ENCODE measurements at regions not wholly inside any gene's neighbourhood (a gene's known extent, or its start where the extent isn't known, plus 50 kb on each side); places are given as distances from the start of the nearest gene placed in this dataset.

GRCh38 chr11:32015427-32015826 lies 75.4 kb upstream of the RCN1 start:
- Histone ChIP-seq H3K4me1 (ENCODE audit: control insufficient read depth in 2 of 3, insufficient read depth in 2 of 3, low read depth in 1 of 3, low read length in 3 of 3) (no peaks in the 10 kb centered on the region), H3K4me3 (ENCODE audit: low read length in 3 of 3) (no peak overlapping the region), H3K27ac (ENCODE audit: low read depth in 2 of 2, low read length in 2 of 2) (no peak overlapping the region), H3K36me3 (ENCODE audit: control insufficient read depth in 2 of 3, insufficient read depth in 3 of 3, low read length in 3 of 3) (no peaks in the 10 kb centered on the region), H3K27me3 (ENCODE audit: control insufficient read depth, insufficient read depth, low read length) (no peaks in the 10 kb centered on the region), H3K9me3 (ENCODE audit: control insufficient read depth in 2 of 3, insufficient read depth in 1 of 3, low read length in 3 of 3) (no peaks in the 10 kb centered on the region), H3K9ac (ENCODE audit: low read length in 3 of 3) (no peak overlapping the region)
- no peak for TF ChIP-seq CTCF (IDR thresholded peaks at IDR 0.05; ENCODE audit: borderline replicate concordance, extremely low read depth, insufficient read depth)
- intact Hi-C loops (cut with DNase I), result no loop called here
- FAIRE-seq (no peak), DNase-seq (no peak)

- Histone ChIP-seq H3K27ac (ENCODE audit: low read depth in 2 of 2, low read length in 2 of 2) (no peak overlapping the region), H3K4me3 (ENCODE audit: low read length in 3 of 3) (no peak overlapping the region), H3K9ac (ENCODE audit: low read length in 3 of 3) (no peak overlapping the region), H3K9me3 (ENCODE audit: control insufficient read depth in 2 of 3, insufficient read depth in 1 of 3, low read length in 3 of 3) (no peaks in the 10 kb centered on the region), H3K4me1 (ENCODE audit: control insufficient read depth in 2 of 3, insufficient read depth in 2 of 3, low read depth in 1 of 3, low read length in 3 of 3) (no peaks in the 10 kb centered on the region), H3K27me3 (ENCODE audit: control insufficient read depth, insufficient read depth, low read length) (no peaks in the 10 kb centered on the region), H3K36me3 (ENCODE audit: control insufficient read depth in 2 of 3, insufficient read depth in 3 of 3, low read length in 3 of 3) (no peaks in the 10 kb centered on the region)
- FAIRE-seq (no peak), DNase-seq (no peak)
- intact Hi-C loops (cut with DNase I), result no loop called here
- no peak for TF ChIP-seq CTCF (IDR thresholded peaks at IDR 0.05; ENCODE audit: borderline replicate concordance, extremely low read depth, insufficient read depth)
Measured at GRCh38 chr11:32013603-32014002, 77.3 kb upstream of the RCN1 start.

- Histone ChIP-seq H3K9ac (ENCODE audit: low read length in 3 of 3) (no peak overlapping the region), H3K27ac (ENCODE audit: low read depth in 2 of 2, low read length in 2 of 2) (no peak overlapping the region), H3K4me1 (ENCODE audit: control insufficient read depth in 2 of 3, insufficient read depth in 2 of 3, low read depth in 1 of 3, low read length in 3 of 3) (no peaks in the 10 kb centered on the region), H3K4me3 (ENCODE audit: low read length in 3 of 3) (no peak overlapping the region), H3K36me3 (ENCODE audit: control insufficient read depth in 2 of 3, insufficient read depth in 3 of 3, low read length in 3 of 3) (no peaks in the 10 kb centered on the region), H3K9me3 (ENCODE audit: control insufficient read depth in 2 of 3, insufficient read depth in 1 of 3, low read length in 3 of 3) (no peaks in the 10 kb centered on the region), H3K27me3 (ENCODE audit: control insufficient read depth, insufficient read depth, low read length) (no peaks in the 10 kb centered on the region)
- intact Hi-C loops (cut with DNase I), result no loop called here
- FAIRE-seq (no peak), DNase-seq (no peak)
- no peak for TF ChIP-seq CTCF (IDR thresholded peaks at IDR 0.05; ENCODE audit: borderline replicate concordance, extremely low read depth, insufficient read depth)
Measured at GRCh38 chr11:32012049-32012448, 78.8 kb upstream of the RCN1 start.

GRCh38 chr11:32008880-32009551 lies 81.9 kb upstream of the RCN1 start:
- FAIRE-seq, result no peak
- Histone ChIP-seq H3K27ac (ENCODE audit: low read depth in 2 of 2, low read length in 2 of 2) (no peak overlapping the region), H3K36me3 (ENCODE audit: control insufficient read depth in 2 of 3, insufficient read depth in 3 of 3, low read length in 3 of 3) (no peaks in the 10 kb centered on the region), H3K27me3 (ENCODE audit: control insufficient read depth, insufficient read depth, low read length) (no peaks in the 10 kb centered on the region), H3K4me1 (ENCODE audit: control insufficient read depth in 2 of 3, insufficient read depth in 2 of 3, low read depth in 1 of 3, low read length in 3 of 3) (no peaks in the 10 kb centered on the region), H3K4me3 (ENCODE audit: low read length in 3 of 3) (no peak overlapping the region), H3K9me3 (ENCODE audit: control insufficient read depth in 2 of 3, insufficient read depth in 1 of 3, low read length in 3 of 3) (no peaks in the 10 kb centered on the region), H3K9ac (ENCODE audit: low read length in 3 of 3) (no peak overlapping the region)
- DNase-seq, result no peak
- TF ChIP-seq CTCF (IDR thresholded peaks at IDR 0.05; ENCODE audit: borderline replicate concordance, extremely low read depth, insufficient read depth), result no peak
- intact Hi-C loops (cut with DNase I), result no loop called here
